ENCODE measurements at regions not wholly inside any gene's neighbourhood (a gene's known extent, or its start where the extent isn't known, plus 50 kb on each side); places are given as distances from the start of the nearest gene placed in this dataset.

DNA sequence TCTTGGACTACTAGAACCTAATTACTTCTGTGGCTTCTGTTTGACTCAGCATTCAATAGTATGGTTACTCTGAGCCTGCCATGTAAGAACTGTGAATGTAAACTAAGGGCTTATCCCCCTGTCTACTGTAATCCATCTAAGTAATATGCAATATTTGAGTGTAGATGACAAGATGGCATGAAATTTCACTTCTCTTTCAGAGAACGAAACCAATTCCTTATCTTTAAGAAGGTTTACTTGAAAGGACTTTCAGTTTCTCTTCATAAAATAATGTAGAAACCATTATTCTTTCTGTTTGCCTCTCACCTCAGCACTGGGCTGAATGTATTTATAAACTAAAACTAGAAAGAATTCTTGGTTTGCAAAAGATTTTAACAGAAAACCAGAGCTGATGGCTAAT, 60.4 kb upstream of the ARID2 start:
- H3K79me2 ChIP-seq (replicated peaks; ENCODE audit: insufficient read depth, low read length), result no peaks in the 10 kb centered on the region
- no peaks in the 10 kb centered on the region for H3K36me3 ChIP-seq (ENCODE audit: insufficient read depth, low read length)
- no peaks in the 10 kb centered on the region for H3K9me2 ChIP-seq (ENCODE audit: insufficient read depth, low read length)
- no peak overlapping the region for H3K27ac ChIP-seq (ENCODE audit: low read length)
- no peaks in the 10 kb centered on the region for H4K20me1 ChIP-seq (ENCODE audit: insufficient read depth)
- no peaks in the 10 kb centered on the region for H3K9me3 ChIP-seq (ENCODE audit: low read length)
- no peaks in the 10 kb centered on the region for H3K27me3 ChIP-seq (ENCODE audit: insufficient read depth, low read depth, low read length)
- no peak for TF ChIP-seq EZH2 (IDR thresholded peaks at IDR 0.05; ENCODE audit: borderline replicate concordance, insufficient read depth, low read length, poor library complexity, severe bottlenecking)
- TF ChIP-seq, protein P1, sequence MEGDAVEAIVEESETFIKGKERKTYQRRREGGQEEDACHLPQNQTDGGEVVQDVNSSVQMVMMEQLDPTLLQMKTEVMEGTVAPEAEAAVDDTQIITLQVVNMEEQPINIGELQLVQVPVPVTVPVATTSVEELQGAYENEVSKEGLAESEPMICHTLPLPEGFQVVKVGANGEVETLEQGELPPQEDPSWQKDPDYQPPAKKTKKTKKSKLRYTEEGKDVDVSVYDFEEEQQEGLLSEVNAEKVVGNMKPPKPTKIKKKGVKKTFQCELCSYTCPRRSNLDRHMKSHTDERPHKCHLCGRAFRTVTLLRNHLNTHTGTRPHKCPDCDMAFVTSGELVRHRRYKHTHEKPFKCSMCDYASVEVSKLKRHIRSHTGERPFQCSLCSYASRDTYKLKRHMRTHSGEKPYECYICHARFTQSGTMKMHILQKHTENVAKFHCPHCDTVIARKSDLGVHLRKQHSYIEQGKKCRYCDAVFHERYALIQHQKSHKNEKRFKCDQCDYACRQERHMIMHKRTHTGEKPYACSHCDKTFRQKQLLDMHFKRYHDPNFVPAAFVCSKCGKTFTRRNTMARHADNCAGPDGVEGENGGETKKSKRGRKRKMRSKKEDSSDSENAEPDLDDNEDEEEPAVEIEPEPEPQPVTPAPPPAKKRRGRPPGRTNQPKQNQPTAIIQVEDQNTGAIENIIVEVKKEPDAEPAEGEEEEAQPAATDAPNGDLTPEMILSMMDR (IDR thresholded peaks at IDR 0.05; ENCODE audit: poor library complexity, severe bottlenecking), result no peak
- TF ChIP-seq RAD21 (conservative IDR thresholded peaks at IDR 0.05), result no peak
- TF ChIP-seq MXI1 (conservative IDR thresholded peaks at IDR 0.05; ENCODE audit: poor library complexity, severe bottlenecking), result no peak
- no peak for TF ChIP-seq SMC3 (conservative IDR thresholded peaks at IDR 0.05; ENCODE audit: poor library complexity)
- no peak for TF ChIP-seq EP300 (conservative IDR thresholded peaks at IDR 0.05; ENCODE audit: poor library complexity, severe bottlenecking)
- TF ChIP-seq POLR2AphosphoS5 (IDR thresholded peaks at IDR 0.05), result no peak
- no peak for TF ChIP-seq TAF1 (IDR thresholded peaks at IDR 0.05; ENCODE audit: low read depth)
- TF ChIP-seq, protein P2, sequence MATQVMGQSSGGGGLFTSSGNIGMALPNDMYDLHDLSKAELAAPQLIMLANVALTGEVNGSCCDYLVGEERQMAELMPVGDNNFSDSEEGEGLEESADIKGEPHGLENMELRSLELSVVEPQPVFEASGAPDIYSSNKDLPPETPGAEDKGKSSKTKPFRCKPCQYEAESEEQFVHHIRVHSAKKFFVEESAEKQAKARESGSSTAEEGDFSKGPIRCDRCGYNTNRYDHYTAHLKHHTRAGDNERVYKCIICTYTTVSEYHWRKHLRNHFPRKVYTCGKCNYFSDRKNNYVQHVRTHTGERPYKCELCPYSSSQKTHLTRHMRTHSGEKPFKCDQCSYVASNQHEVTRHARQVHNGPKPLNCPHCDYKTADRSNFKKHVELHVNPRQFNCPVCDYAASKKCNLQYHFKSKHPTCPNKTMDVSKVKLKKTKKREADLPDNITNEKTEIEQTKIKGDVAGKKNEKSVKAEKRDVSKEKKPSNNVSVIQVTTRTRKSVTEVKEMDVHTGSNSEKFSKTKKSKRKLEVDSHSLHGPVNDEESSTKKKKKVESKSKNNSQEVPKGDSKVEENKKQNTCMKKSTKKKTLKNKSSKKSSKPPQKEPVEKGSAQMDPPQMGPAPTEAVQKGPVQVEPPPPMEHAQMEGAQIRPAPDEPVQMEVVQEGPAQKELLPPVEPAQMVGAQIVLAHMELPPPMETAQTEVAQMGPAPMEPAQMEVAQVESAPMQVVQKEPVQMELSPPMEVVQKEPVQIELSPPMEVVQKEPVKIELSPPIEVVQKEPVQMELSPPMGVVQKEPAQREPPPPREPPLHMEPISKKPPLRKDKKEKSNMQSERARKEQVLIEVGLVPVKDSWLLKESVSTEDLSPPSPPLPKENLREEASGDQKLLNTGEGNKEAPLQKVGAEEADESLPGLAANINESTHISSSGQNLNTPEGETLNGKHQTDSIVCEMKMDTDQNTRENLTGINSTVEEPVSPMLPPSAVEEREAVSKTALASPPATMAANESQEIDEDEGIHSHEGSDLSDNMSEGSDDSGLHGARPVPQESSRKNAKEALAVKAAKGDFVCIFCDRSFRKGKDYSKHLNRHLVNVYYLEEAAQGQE (IDR thresholded peaks at IDR 0.05; ENCODE audit: borderline replicate concordance), result no peak
- H3K9ac ChIP-seq (ENCODE audit: low read length), result no peak overlapping the region
- no peak overlapping the region for H3K4me2 ChIP-seq (ENCODE audit: low read length)
- no peaks in the 10 kb centered on the region for H3F3A ChIP-seq (ENCODE audit: insufficient read depth, low read length, poor library complexity, severe bottlenecking)
- no peak overlapping the region for H3K4me3 ChIP-seq (ENCODE audit: low read length)
- no peak overlapping the region for H2AFZ ChIP-seq (ENCODE audit: low read depth, low read length)

DNA sequence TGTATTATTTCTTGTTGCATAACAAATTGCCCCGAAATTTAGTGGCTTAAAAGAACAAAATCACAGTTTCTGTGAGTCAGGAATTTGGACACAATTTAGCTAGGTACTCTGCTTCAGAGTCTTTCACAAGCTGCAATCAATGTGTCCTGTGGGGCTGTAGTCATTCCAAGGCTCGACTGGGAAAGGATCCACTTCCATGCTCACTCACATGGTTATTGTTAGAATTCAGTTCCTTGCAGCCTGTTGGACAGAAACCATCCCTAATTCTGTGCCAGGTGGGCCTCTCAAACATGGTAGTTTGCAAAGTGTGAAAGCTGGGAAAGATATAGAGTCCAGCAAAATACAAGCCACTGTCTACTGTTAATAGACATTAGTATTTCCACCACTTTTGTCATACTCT, 59.7 kb upstream of the ARID2 start:
- Histone ChIP-seq H3K9me3 (ENCODE audit: low read length) (no peaks in the 10 kb centered on the region), H3K9ac (ENCODE audit: low read length) (no peak overlapping the region), H3K4me3 (ENCODE audit: low read length) (no peak overlapping the region), H3F3A (ENCODE audit: insufficient read depth, low read length, poor library complexity, severe bottlenecking) (no peaks in the 10 kb centered on the region), H3K79me2 (replicated peaks; ENCODE audit: insufficient read depth, low read length) (no peaks in the 10 kb centered on the region), H2AFZ (ENCODE audit: low read depth, low read length) (no peak overlapping the region), H4K20me1 (ENCODE audit: insufficient read depth) (no peaks in the 10 kb centered on the region), H3K27me3 (ENCODE audit: insufficient read depth, low read depth, low read length) (no peaks in the 10 kb centered on the region), H3K4me2 (ENCODE audit: low read length) (no peak overlapping the region), H3K36me3 (ENCODE audit: insufficient read depth, low read length) (no peaks in the 10 kb centered on the region), H3K9me2 (ENCODE audit: insufficient read depth, low read length) (no peaks in the 10 kb centered on the region), H3K27ac (ENCODE audit: low read length) (no peak overlapping the region)
- TF ChIP-seq RAD21 (conservative IDR thresholded peaks at IDR 0.05) (no peak), EP300 (conservative IDR thresholded peaks at IDR 0.05; ENCODE audit: poor library complexity, severe bottlenecking) (no peak)

All from neural cell (in vitro differentiated cells).